Upper lobe of right lung (tissue), 1 donor: ENCODE measurements at regions not wholly inside any gene's neighbourhood (a gene's known extent, or its start where the extent isn't known, plus 50 kb on each side); places are given as distances from the start of the nearest gene placed in this dataset.
"Not testable (repeated sequence)": the region's sequence is repeated elsewhere in the genome, so short reads cannot be mapped to it uniquely, and the experiment has no call there.

Experiments
- ATAC-seq: fragments of 200-7000 bp; cut with Tn5 transposase; one replicate; pipeline ENCODE4 v1.9.1; 2020; ENCODE audit warnings: mild to moderate bottlenecking, moderate library complexity
- DNase-seq: peaks from one replicate; pipeline ENCODE4 v3.0.0-alpha.2; 2020
- H3K27ac ChIP-seq: fragments of 200-600 bp; one replicate; pipeline ENCODE4 v1.8.0; 2022
- H3K27me3 ChIP-seq: fragments of 200-600 bp; one replicate; pipeline ENCODE4 v1.8.0; 2022; ENCODE audit warnings: mild to moderate bottlenecking
- H3K36me3 ChIP-seq: fragments of 200-600 bp; one replicate; pipeline ENCODE4 v1.8.0; 2022
- H3K4me1 ChIP-seq: fragments of 200-600 bp; one replicate; pipeline ENCODE4 v1.8.0; 2022
- H3K4me3 ChIP-seq: fragments of 200-600 bp; one replicate; pipeline ENCODE4 v1.8.0; 2022; ENCODE audit warnings: mild to moderate bottlenecking
- H3K9me3 ChIP-seq: fragments of 200-600 bp; one replicate; pipeline ENCODE4 v1.8.0; 2022
- CTCF ChIP-seq: fragments of 200-600 bp; IDR thresholded peaks from one replicate; pipeline ENCODE4 v1.8.0; 2022; ENCODE audit warnings: antibody characterized with exemption
- intact Hi-C: fragments of 100-400 bp; cut with DNase I; formaldehyde crosslinking; loops from one replicate; pipeline ENCODE4 v1.11.0; 2022
- donor health status: DM: no; HTN: yes; CAD: no; lungs with severe emphysema.

DNA sequence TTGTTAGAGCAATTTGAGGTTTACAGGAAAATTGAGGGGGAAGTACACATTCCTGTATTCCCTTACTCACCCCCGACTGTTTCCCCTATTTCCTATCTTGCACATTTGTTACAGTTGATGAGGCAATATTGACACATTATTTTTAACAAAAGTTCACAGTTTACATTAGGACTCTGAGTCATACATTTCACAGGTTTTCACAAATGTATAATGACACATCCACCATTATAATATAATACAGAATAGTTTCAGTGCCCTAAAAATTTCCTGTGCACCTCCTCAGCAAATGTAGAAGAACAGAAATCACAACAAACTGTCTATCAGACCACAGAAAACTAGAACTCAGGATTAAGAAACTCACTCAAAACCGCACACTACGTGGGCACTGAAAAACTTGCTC lies 160.6 kb upstream of the RMP24 start:
- Histone ChIP-seq H3K27ac (no peak overlapping the region), H3K36me3 (no peaks in the 10 kb centered on the region), H3K4me3 (no peak overlapping the region), H3K9me3 (no peaks in the 10 kb centered on the region), H3K27me3 (no peaks in the 10 kb centered on the region), H3K4me1 (no peaks in the 10 kb centered on the region)
- peak; percentile 38 for ATAC-seq
- DNase-seq: no peak
- no peak for TF ChIP-seq CTCF
- intact Hi-C loops: no loop called here

- intact Hi-C loops, DNase-seq, ATAC-seq, H3K9me3 ChIP-seq, H3K4me3 ChIP-seq, H3K36me3 ChIP-seq, H3K27me3 ChIP-seq, H3K27ac ChIP-seq, H3K4me1 ChIP-seq: not testable (repeated sequence)
These were observed 157.5 kb upstream of the RMP24 start for GRCh38 chr18:35815011-35815410.

DNA sequence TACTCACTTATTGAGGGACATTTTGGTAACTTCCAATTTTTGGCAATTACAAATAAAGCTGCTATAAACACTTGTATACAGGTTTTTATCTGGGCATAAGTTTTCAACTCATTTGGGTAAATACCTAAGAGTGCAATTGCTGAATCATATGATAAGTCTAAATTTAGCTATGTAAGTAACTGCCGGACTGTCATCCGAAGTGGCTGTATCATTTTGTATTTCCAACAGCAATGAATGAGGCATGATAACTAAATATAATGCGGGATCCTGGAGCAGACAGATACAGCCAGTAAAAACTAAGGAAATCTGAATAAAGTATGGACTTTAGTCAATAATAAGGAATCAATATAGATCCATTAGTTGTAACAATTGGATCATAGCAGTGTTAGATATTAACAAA lies 156.5 kb upstream of the RMP24 start:
- intact Hi-C loops: no loop called here
- no peak overlapping the region for H3K27ac ChIP-seq
- no peaks in the 10 kb centered on the region for H3K27me3 ChIP-seq
- H3K4me3 ChIP-seq: no peak overlapping the region
- H3K36me3 ChIP-seq: no peaks in the 10 kb centered on the region
- H3K4me1 ChIP-seq: no peaks in the 10 kb centered on the region
- no peaks in the 10 kb centered on the region for H3K9me3 ChIP-seq
- DNase-seq (no peak), ATAC-seq (no peak)
- TF ChIP-seq CTCF: no peak

- Histone ChIP-seq H3K4me3 (no peak overlapping the region), H3K4me1 (peaks cover 3% of the 10 kb centered on the region), H3K27ac (no peak overlapping the region), H3K27me3 (no peaks in the 10 kb centered on the region), H3K9me3 (no peaks in the 10 kb centered on the region), H3K36me3 (no peaks in the 10 kb centered on the region)
- no peak for TF ChIP-seq CTCF
- intact Hi-C loops: no loop called here
- DNase-seq (no peak), ATAC-seq (no peak)
These were observed 154.7 kb upstream of the RMP24 start for GRCh38 chr18:35817604-35818352.

GRCh38 chr18:35818353-35818667 lies 154.2 kb upstream of the RMP24 start:
- Histone ChIP-seq H3K9me3 (no peaks in the 10 kb centered on the region), H3K27ac (no peak overlapping the region), H3K4me1 (peaks cover 3% of the 10 kb centered on the region), H3K4me3 (no peak overlapping the region), H3K36me3 (no peaks in the 10 kb centered on the region), H3K27me3 (no peaks in the 10 kb centered on the region)
- no peak for DNase-seq
- intact Hi-C loops: no loop called here
- ATAC-seq: no peak
- TF ChIP-seq CTCF: no peak

GRCh38 chr18:35822413-35822812 lies 150.1 kb upstream of the RMP24 start:
- Histone ChIP-seq H3K27me3 (no peaks in the 10 kb centered on the region), H3K9me3 (no peaks in the 10 kb centered on the region), H3K4me1 (peaks cover 3% of the 10 kb centered on the region), H3K4me3 (no peak overlapping the region), H3K36me3 (no peaks in the 10 kb centered on the region), H3K27ac (no peak overlapping the region)
- ATAC-seq: peak; percentile 52
- no peak for TF ChIP-seq CTCF
- intact Hi-C loops: no loop called here
- DNase-seq: no peak
